ENCODE measurements at regions not wholly inside any gene's neighbourhood (a gene's known extent, or its start where the extent isn't known, plus 50 kb on each side); places are given as distances from the start of the nearest gene placed in this dataset.
"Not testable (repeated sequence)": the region's sequence is repeated elsewhere in the genome, so short reads cannot be mapped to it uniquely, and the experiment has no call there.

DNA sequence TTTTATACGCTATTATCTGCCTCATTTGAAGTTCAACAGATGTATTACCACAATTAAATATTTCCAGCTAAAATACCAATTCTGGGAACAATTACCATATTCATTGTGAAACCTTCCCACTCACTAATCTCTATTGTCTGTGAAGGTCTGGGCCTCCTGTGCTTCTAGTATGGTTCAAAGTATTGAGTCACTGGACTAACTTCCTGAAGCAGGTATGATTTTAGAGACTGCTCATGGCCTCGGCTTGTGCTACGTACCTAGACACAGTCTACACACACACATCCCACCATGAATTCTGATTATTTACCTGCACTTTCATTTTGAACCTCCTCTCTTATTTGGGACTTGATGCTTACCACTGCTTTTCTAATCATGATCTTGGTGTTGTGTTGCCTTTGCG is 180.7 kb upstream of the EPHA4 start:
- no peaks in the 10 kb centered on the region for H3K4me1 ChIP-seq (replicated peaks in 1 of 2)
- ATAC-seq (replicated peaks in 6 of 8), result peak in 1 of 8 experiments; percentile 32
- H3K4me3 ChIP-seq, result no peak overlapping the region
- in situ Hi-C loops (cut with MboI; ENCODE audit: low pct_unique_long_range_greater_than_20kb in 2 of 9, low sequenced_read_pairs in 9 of 9, unreplicated experiment in 9 of 9), result no loop called here
- no peak overlapping the region for H3K27ac ChIP-seq
- 4 to 100% (median 84%) methylated on average over 1 to 4 of the region's 4 CpGs; no CpG with 5 or more reads in 1 of the 10 experiments for WGBS, 10 experiments

GRCh38 chr2:221750316-221750715 is 178.2 kb upstream of the EPHA4 start:
- no peak overlapping the region for H3K4me3 ChIP-seq
- no peak overlapping the region for H3K27ac ChIP-seq
- H3K4me1 ChIP-seq (replicated peaks in 1 of 2), result no peaks in the 10 kb centered on the region
- WGBS, 10 experiments, result 40 to 100% (median 100%) methylated on average over 1 of the region's 1 CpG; no CpG with 5 or more reads in 5 of the 10 experiments
- ATAC-seq (replicated peaks in 6 of 8), result no peak
- in situ Hi-C loops (cut with MboI; ENCODE audit: low pct_unique_long_range_greater_than_20kb in 2 of 9, low sequenced_read_pairs in 9 of 9, unreplicated experiment in 9 of 9), result no loop called here

GRCh38 chr2:221747289-221747972 is 175.3 kb upstream of the EPHA4 start:
- in situ Hi-C loops (cut with MboI; ENCODE audit: low pct_unique_long_range_greater_than_20kb in 2 of 9, low sequenced_read_pairs in 9 of 9, unreplicated experiment in 9 of 9), result no loop called here
- ATAC-seq (replicated peaks in 6 of 8), result peak in 1 of 8 experiments; percentile 27
- Histone ChIP-seq H3K4me3 (no peak overlapping the region), H3K27ac (no peak overlapping the region), H3K4me1 (replicated peaks in 1 of 2) (no peaks in the 10 kb centered on the region)
- WGBS, 10 experiments, result 0 to 100% (median 83%) methylated on average over 1 to 3 of the region's 3 CpGs; no CpG with 5 or more reads in 1 of the 10 experiments

- Histone ChIP-seq H3K4me1 (replicated peaks in 1 of 2) (no peaks in the 10 kb centered on the region), H3K4me3 (no peak overlapping the region), H3K27ac (no peak overlapping the region)
- WGBS, 10 experiments, result 0 to 90% (median 79%) methylated on average over 2 to 4 of the region's 4 CpGs
- no peak for ATAC-seq (replicated peaks in 6 of 8)
- in situ Hi-C loops (cut with MboI; ENCODE audit: low pct_unique_long_range_greater_than_20kb in 2 of 9, low sequenced_read_pairs in 9 of 9, unreplicated experiment in 9 of 9), result no loop called here
These were observed 169.6 kb upstream of the EPHA4 start for GRCh38 chr2:221741496-221742211.

DNA sequence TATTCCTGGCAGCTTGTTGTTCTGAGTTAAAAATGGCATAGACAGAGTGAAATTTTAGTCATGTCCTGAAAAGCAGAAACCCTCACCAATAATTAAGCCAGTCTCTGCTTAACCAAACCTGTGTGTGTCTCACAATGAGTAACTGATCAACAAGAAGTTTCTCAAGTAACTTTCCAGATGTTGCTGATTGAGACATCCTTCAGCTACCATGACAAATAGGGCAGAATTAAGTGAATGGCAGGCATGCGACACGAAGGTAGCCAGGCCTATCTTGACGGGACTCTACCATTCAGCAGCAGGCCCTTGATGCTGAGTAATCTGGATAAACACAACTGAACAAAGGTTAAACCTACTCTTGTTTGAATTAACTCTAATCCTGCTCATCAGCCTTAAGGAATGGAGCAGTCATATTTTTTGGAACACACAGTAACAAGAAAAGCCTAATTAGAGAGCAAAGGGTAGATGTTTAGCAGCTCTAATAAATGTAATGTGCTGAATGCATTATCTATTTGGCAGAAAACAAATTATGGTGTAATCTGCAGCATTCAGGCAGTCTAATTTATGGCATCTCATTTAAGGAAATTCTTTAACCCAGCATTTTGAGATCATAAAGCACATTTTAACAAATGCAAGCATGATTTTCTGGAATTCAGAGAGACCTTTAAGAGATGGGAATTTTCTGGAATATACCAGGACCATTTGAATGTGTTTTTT is 159.5 kb upstream of the EPHA4 start:
- WGBS, 10 experiments, result 0 to 70% (median 44%) methylated on average over 1 to 3 of the region's 3 CpGs; no CpG with 5 or more reads in 2 of the 10 experiments
- H3K27ac ChIP-seq, result no peak overlapping the region
- H3K4me3 ChIP-seq, result no peak overlapping the region
- ATAC-seq (replicated peaks in 6 of 8), result peak in 1 of 8 experiments; percentile 53
- in situ Hi-C loops (cut with MboI; ENCODE audit: low pct_unique_long_range_greater_than_20kb in 2 of 9, low sequenced_read_pairs in 9 of 9, unreplicated experiment in 9 of 9), result no loop called here
- H3K4me1 ChIP-seq (replicated peaks in 1 of 2), result no peaks in the 10 kb centered on the region

GRCh38 chr2:221726894-221727513 is 154.9 kb upstream of the EPHA4 start:
- in situ Hi-C loops (cut with MboI; ENCODE audit: low pct_unique_long_range_greater_than_20kb in 2 of 9, low sequenced_read_pairs in 9 of 9, unreplicated experiment in 9 of 9), result no loop called here
- WGBS, 10 experiments, result 80 to 100% (median 90%) methylated on average over 1 to 2 of the region's 2 CpGs; no CpG with 5 or more reads in 5 of the 10 experiments
- H3K27ac ChIP-seq, result no peak overlapping the region
- H3K4me1 ChIP-seq (replicated peaks in 1 of 2), result no peaks in the 10 kb centered on the region
- no peak overlapping the region for H3K4me3 ChIP-seq
- peak in 1 of 8 experiments; percentile 49 for ATAC-seq (replicated peaks in 6 of 8)

DNA sequence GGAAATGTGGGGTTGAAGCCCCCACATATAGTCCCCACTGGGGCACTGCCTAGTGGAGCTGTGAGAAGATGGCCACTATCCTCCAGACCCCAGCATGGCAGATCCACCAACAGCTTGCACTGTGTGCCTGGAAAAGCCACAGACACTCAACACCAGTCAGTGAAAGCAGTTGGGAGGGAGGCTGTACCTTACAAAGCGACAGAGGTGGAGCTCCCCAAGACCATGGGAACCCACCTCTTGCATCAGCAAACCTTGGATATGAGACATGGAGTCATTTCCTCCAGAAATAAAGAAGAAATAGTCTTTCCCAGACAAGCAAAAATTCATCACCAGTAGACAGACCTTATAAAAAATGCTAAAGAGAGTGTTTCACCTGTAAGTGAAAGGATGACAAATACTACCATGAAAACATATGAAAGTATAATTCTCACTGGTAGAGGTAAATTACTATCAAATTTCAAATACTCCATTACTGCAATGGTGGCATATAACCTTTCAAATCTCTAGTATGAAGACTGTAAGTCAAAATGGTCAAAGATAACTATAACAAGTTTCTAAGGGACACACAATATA is 152.6 kb upstream of the EPHA4 start:
- Histone ChIP-seq H3K4me1 (replicated peaks in 1 of 2) (no peaks in the 10 kb centered on the region), H3K27ac (no peak overlapping the region), H3K4me3 (no peak overlapping the region)
- WGBS, 10 experiments, result 100% methylated on average over 1 of the region's 1 CpG; no CpG with 5 or more reads in 9 of the 10 experiments
- in situ Hi-C loops (cut with MboI; ENCODE audit: low pct_unique_long_range_greater_than_20kb in 2 of 9, low sequenced_read_pairs in 9 of 9, unreplicated experiment in 9 of 9), result no loop called here
- ATAC-seq (replicated peaks in 6 of 8), result no peak

DNA sequence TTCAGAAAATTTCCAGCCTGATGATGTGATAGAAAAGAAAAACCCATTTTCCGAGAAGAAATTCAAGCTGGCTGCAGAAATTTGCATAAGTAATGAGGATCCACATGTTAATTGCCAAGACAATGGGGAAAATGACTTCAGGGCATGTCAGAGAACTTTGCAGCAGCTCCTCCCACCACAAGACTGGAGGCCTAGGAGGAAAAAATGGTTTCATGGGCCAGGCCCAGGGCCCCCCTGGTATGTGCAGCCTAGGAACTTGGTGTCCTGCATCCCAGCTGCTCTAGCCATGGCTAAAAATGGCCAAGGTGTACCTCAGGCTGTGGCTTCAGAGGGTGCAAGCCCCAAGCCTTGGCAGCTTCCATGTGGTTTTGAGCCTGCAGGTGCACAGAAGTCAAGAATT is 152.0 kb upstream of the EPHA4 start:
- WGBS, 10 experiments, result 0 to 100% (median 91%) methylated on average over 1 of the region's 1 CpG; no CpG with 5 or more reads in 2 of the 10 experiments
- ATAC-seq (replicated peaks in 6 of 8); in situ Hi-C loops (cut with MboI; ENCODE audit: low pct_unique_long_range_greater_than_20kb in 2 of 9, low sequenced_read_pairs in 9 of 9, unreplicated experiment in 9 of 9); H3K4me3 ChIP-seq; H3K27ac ChIP-seq; H3K4me1 ChIP-seq (replicated peaks in 1 of 2): not testable (repeated sequence)

GRCh38 chr2:221716426-221717303 is 144.6 kb upstream of the EPHA4 start:
- peaks cover 12 to 13% of the 10 kb centered on the region in 2 donors for H3K4me1 ChIP-seq (replicated peaks in 1 of 2)
- in situ Hi-C loops (cut with MboI; ENCODE audit: low pct_unique_long_range_greater_than_20kb in 2 of 9, low sequenced_read_pairs in 9 of 9, unreplicated experiment in 9 of 9), result no loop called here
- no peak overlapping the region for H3K4me3 ChIP-seq
- H3K27ac ChIP-seq, result no peak overlapping the region
- WGBS, 10 experiments, result 12 to 95% (median 78%) methylated on average over 3 to 8 of the region's 10 CpGs
- ATAC-seq (replicated peaks in 6 of 8), result no peak

DNA sequence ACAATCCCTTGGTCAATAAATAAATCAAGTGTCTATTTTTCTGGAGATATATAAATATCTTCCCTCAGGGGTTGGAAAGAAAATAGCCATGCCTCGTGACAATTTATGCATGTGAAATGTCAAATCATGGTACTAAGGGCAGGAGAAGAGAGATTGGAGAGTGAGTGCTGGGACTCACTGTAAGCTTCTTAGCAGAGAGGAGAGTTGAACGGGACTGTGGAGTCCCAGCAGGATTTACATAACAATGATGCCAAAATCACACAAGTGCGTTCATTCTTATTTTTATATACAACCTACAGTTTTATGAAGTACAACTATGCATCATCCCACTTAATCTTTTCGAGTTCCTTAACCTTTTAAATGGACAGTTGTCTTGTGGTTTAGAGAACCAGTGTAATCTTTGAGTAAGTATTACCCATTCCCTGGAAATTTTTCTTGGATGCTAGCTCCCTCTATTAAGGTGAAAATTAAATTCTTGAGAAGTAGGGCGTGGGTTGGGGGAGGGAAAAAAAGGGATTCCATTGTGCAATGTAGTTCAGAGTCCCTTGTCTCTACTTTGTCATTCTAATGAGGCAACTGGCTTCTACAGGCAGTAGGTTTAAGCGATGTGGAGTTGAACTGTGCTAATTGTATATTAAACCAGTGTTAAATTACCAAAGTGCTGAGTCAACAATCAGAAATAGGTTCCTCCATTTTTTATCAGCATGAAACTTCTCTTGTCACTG is 143.6 kb upstream of the EPHA4 start:
- 0 to 58% (median 22%) methylated on average over 1 to 6 of the region's 6 CpGs for whole genome bisulfite sequencing, 10 experiments
- in situ Hi-C loops (cut with MboI; ENCODE audit: low pct_unique_long_range_greater_than_20kb in 2 of 9, low sequenced_read_pairs in 9 of 9, unreplicated experiment in 9 of 9), result no loop called here
- ATAC-seq (replicated peaks in 6 of 8), result peak in 4 of 8 experiments; percentile 35 to 78 (median 69)
- Histone ChIP-seq H3K27ac (no peak overlapping the region), H3K4me1 (replicated peaks in 1 of 2) (peaks cover 12 to 13% of the 10 kb centered on the region in 2 donors), H3K4me3 (no peak overlapping the region)

DNA sequence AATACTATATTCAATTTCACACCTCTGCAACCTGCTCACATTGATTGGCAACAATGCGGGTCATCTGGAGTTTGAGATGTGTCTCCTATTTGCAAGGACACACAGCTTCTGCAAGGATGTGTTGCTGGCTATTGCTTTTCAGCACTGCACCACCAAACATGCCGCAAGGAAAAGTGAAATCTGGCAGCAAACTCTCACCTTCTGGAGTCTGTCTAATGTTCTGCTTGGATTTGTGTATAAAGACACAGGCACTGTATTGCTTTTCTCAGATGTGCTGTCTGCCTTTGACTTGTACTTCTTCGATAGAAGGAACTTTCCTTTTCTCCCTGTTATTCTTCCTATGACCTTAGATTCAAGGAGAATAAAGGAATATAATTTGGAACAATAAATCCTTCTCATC is 138.6 kb upstream of the EPHA4 start:
- 0 to 100% (median 65%) methylated on average over 1 to 3 of the region's 3 CpGs; no CpG with 5 or more reads in 3 of the 10 experiments for WGBS, 10 experiments
- H3K27ac ChIP-seq, result no peak overlapping the region
- in situ Hi-C loops (cut with MboI; ENCODE audit: low pct_unique_long_range_greater_than_20kb in 2 of 9, low sequenced_read_pairs in 9 of 9, unreplicated experiment in 9 of 9), result no loop called here
- H3K4me1 ChIP-seq (replicated peaks in 1 of 2), result peaks cover 5 to 7% of the 10 kb centered on the region in 2 donors
- ATAC-seq (replicated peaks in 6 of 8), result no peak
- no peak overlapping the region for H3K4me3 ChIP-seq
